PFSK-1 (cell line): ENCODE measurements at regions not wholly inside any gene's neighbourhood (a gene's known extent, or its start where the extent isn't known, plus 50 kb on each side); places are given as distances from the start of the nearest gene placed in this dataset.

ENCODE experiments used
- FOXP2 ChIP-seq: optimal IDR thresholded peaks from 2 replicates; pipeline ENCODE3; 2011; ENCODE audit warnings: borderline replicate concordance, control low read depth, inconsistent platforms; ENCODE audit not compliant: insufficient read depth; ENCODE audit errors: extremely low read length, extremely low read depth
- POLR2AphosphoS5 ChIP-seq: IDR thresholded peaks from 2 replicates; pipeline ENCODE4 v1.6.1; 2012; ENCODE audit warnings: low read depth, mild to moderate bottlenecking, control low read depth, low read length, moderate library complexity
- REST ChIP-seq, 2 experiments: IDR thresholded peaks; 2 replicates each; pipeline versions ENCODE4 v1.6.1 to v1.8.0; 2011 to 2012; ENCODE audit warnings: low read depth in 2 of 2, low read length in 2 of 2, control low read depth in 1 of 2, inconsistent platforms in 1 of 2, mild to moderate bottlenecking in 1 of 2, moderate library complexity in 1 of 2; ENCODE audit not compliant: insufficient read depth in 1 of 2
- SIN3A ChIP-seq: IDR thresholded peaks from 2 replicates; pipeline ENCODE4 v1.6.1; 2012; ENCODE audit warnings: mild to moderate bottlenecking, low read length, moderate library complexity, borderline replicate concordance; ENCODE audit not compliant: insufficient read depth
- TAF1 ChIP-seq: IDR thresholded peaks from 2 replicates; pipeline ENCODE4 v1.6.1; 2012; ENCODE audit warnings: low read length, control low read depth, borderline replicate concordance; ENCODE audit not compliant: insufficient read depth

GRCh38 chr7:25756601-25757000, 395.4 kb upstream of the NFE2L3 start:
- no peak for TF ChIP-seq SIN3A
- TF ChIP-seq POLR2AphosphoS5, result no peak

- TF ChIP-seq REST (IDR thresholded peaks at IDR 0.05; ENCODE audit: insufficient read depth in 1 of 2, low read depth in 2 of 2, low read length in 2 of 2) (no peak), POLR2AphosphoS5 (no peak), FOXP2 (no peak), TAF1 (no peak), SIN3A (no peak)
Observed at GRCh38 chr7:25758559-25758958, 393.4 kb upstream of the NFE2L3 start.

- TF ChIP-seq FOXP2, result no peak
- TF ChIP-seq REST (IDR thresholded peaks at IDR 0.05; ENCODE audit: insufficient read depth in 1 of 2, low read depth in 2 of 2, low read length in 2 of 2), result no peak
- TF ChIP-seq TAF1, result no peak
- TF ChIP-seq POLR2AphosphoS5, result no peak
- no peak for TF ChIP-seq SIN3A
Observed at GRCh38 chr7:25759286-25759685, 392.7 kb upstream of the NFE2L3 start.

- no peak for TF ChIP-seq POLR2AphosphoS5
- no peak for TF ChIP-seq REST (IDR thresholded peaks at IDR 0.05; ENCODE audit: insufficient read depth in 1 of 2, low read depth in 2 of 2, low read length in 2 of 2)
- no peak for TF ChIP-seq FOXP2
- no peak for TF ChIP-seq SIN3A
- TF ChIP-seq TAF1, result no peak
Observed at GRCh38 chr7:25759748-25760147, 392.2 kb upstream of the NFE2L3 start.

GRCh38 chr7:25762511-25763462, 389.2 kb upstream of the NFE2L3 start:
- no peak for TF ChIP-seq POLR2AphosphoS5
- no peak for TF ChIP-seq SIN3A
- TF ChIP-seq FOXP2, result no peak
- no peak for TF ChIP-seq REST (IDR thresholded peaks at IDR 0.05; ENCODE audit: insufficient read depth in 1 of 2, low read depth in 2 of 2, low read length in 2 of 2)
- no peak for TF ChIP-seq TAF1
